H1 (cell line): ENCODE measurements at regions not wholly inside any gene's neighbourhood (a gene's known extent, or its start where the extent isn't known, plus 50 kb on each side); places are given as distances from the start of the nearest gene placed in this dataset.

Source experiments
- CTCF ChIA-PET: fragments of 300-600 bp; sonication (Branson Sonifier 250); formaldehyde crosslinking; loops from one replicate; lab custom pipeline; 2021; ENCODE audit not compliant: partially characterized antibody; lab: Charles Lee
- POLR2A ChIA-PET: fragments of 300-600 bp; sonication (Branson Sonifier 250); formaldehyde crosslinking; loops from one replicate; lab custom pipeline; 2021; ENCODE audit warnings: inconsistent platforms; ENCODE audit not compliant: partially characterized antibody; lab: Charles Lee
- DNase-seq, 2 experiments: peaks; one replicate each; pipeline versions ENCODE4 v3.0.0 to v3.0.0-alpha.2; 2010 to 2022; ENCODE audit warnings: low spot score in 2 of 2, low read depth in 1 of 2, mixed read lengths in 1 of 2
- FAIRE-seq: peaks from 2 replicates; lab custom pipeline; 2011; peaks lifted over from hg19 to GRCh38; lab: Jason Lieb, UNC
- H2AFZ ChIP-seq: 2 replicates; pipeline ENCODE4 v1.8.1; 2012; ENCODE audit warnings: low read length, inconsistent platforms
- H2AK5ac ChIP-seq: 2 replicates; pipeline ENCODE4 v1.6.1; 2013; ENCODE audit warnings: low read depth, low read length
- H2BK120ac ChIP-seq: replicated peaks from 2 replicates; pipeline ENCODE3; 2013; ENCODE audit warnings: low read depth, low read length, inconsistent platforms
- H2BK12ac ChIP-seq: 2 replicates; pipeline ENCODE4 v1.6.1; 2013; ENCODE audit warnings: low read depth, low read length
- H2BK15ac ChIP-seq: 2 replicates; pipeline ENCODE4 v1.6.1; 2013; ENCODE audit warnings: low read length
- H2BK20ac ChIP-seq: 2 replicates; pipeline ENCODE4 v1.6.1; 2013; ENCODE audit warnings: low read length
- H2BK5ac ChIP-seq: 2 replicates; pipeline ENCODE4 v1.6.1; 2013; ENCODE audit warnings: low read depth, low read length
- H3K14ac ChIP-seq: 2 replicates; pipeline ENCODE4 v1.6.1; 2013; ENCODE audit warnings: inconsistent platforms; ENCODE audit not compliant: insufficient read length
- H3K18ac ChIP-seq: 2 replicates; pipeline ENCODE4 v1.6.1; 2013; ENCODE audit warnings: low read length; ENCODE audit errors: extremely low read depth
- H3K23ac ChIP-seq: 2 replicates; pipeline ENCODE4 v1.6.1; 2013; ENCODE audit warnings: inconsistent platforms; ENCODE audit not compliant: insufficient read length
- H3K23me2 ChIP-seq: 2 replicates; pipeline ENCODE4 v1.6.1; 2013; ENCODE audit warnings: low read depth, low read length
- H3K27ac ChIP-seq: 2 replicates; pipeline ENCODE4 v1.6.1; 2011; ENCODE audit warnings: low read depth, low read length, inconsistent platforms
- H3K27me3 ChIP-seq, 4 experiments: replicated peaks in 1 of 4; 1 replicate in 1 of 4; 2 replicates in 3 of 4; pipeline versions ENCODE4 v1.6.1 to v1.8.1; 2011 to 2013; ENCODE audit warnings: low read length in 3 of 4, mild to moderate bottlenecking in 3 of 4, inconsistent platforms in 2 of 4, mixed read lengths in 2 of 4, moderate library complexity in 1 of 4; ENCODE audit not compliant: control insufficient read depth in 3 of 4, insufficient read depth in 3 of 4; ENCODE audit errors: extremely low read depth in 1 of 4
- H3K36me3 ChIP-seq, 4 experiments: 2 replicates each; pipeline versions ENCODE4 v1.6.1 to v1.8.1; 2011 to 2013; ENCODE audit warnings: mild to moderate bottlenecking in 4 of 4, low read length in 3 of 4, moderate library complexity in 2 of 4, control low read depth in 1 of 4, inconsistent platforms in 1 of 4; ENCODE audit not compliant: insufficient read depth in 4 of 4, control insufficient read depth in 2 of 4
- H3K4ac ChIP-seq: replicated peaks from 2 replicates; pipeline ENCODE3; 2013; ENCODE audit warnings: low read length, low read depth, mixed read lengths, inconsistent platforms; ENCODE audit not compliant: insufficient read length
- H3K4me1 ChIP-seq, 4 experiments: replicated peaks in 1 of 4; 1 replicate in 1 of 4; 2 replicates in 3 of 4; pipeline versions ENCODE4 v1.6.1 to v1.8.1; 2011 to 2013; ENCODE audit warnings: low read length in 3 of 4, inconsistent platforms in 2 of 4, mixed read lengths in 1 of 4; ENCODE audit not compliant: insufficient read depth in 4 of 4, control insufficient read depth in 3 of 4
- H3K4me2 ChIP-seq, 2 experiments: 2 replicates each; pipeline versions ENCODE4 v1.6.1 to v1.8.1; 2011 to 2013; ENCODE audit warnings: low read depth in 2 of 2, low read length in 2 of 2, control low read depth in 1 of 2, inconsistent platforms in 1 of 2, mild to moderate bottlenecking in 1 of 2; ENCODE audit not compliant: insufficient read depth in 1 of 2
- H3K4me3 ChIP-seq, 4 experiments: fragments of 200-600, 300-600 bp in 1 of 4; sonication (generic), shearing (Covaris generic), sonication (Bioruptor Twin) in 1 of 4; 2 replicates each; pipeline versions ENCODE4 v1.5.1 to v1.8.1; 2011 to 2016; ENCODE audit warnings: low read length in 4 of 4, low read depth in 3 of 4, control low read depth in 2 of 4, inconsistent platforms in 2 of 4, mild to moderate bottlenecking in 2 of 4, mixed read lengths in 1 of 4, moderate library complexity in 1 of 4; ENCODE audit not compliant: insufficient read depth in 2 of 4; ENCODE audit errors: extremely low read depth in 1 of 4
- H3K56ac ChIP-seq: replicated peaks from 2 replicates; pipeline ENCODE3; 2013; ENCODE audit warnings: low read depth, mild to moderate bottlenecking, mixed read lengths, low read length, inconsistent platforms; ENCODE audit not compliant: insufficient read length
- H3K79me1 ChIP-seq: 2 replicates; pipeline ENCODE4 v1.6.1; 2013; ENCODE audit warnings: low read depth, low read length, control low read depth
- H3K79me2 ChIP-seq, 2 experiments: 2 replicates each; pipeline versions ENCODE4 v1.6.1 to v1.8.1; 2012 to 2013; ENCODE audit warnings: low read length in 2 of 2, mild to moderate bottlenecking in 2 of 2, inconsistent platforms in 1 of 2; ENCODE audit not compliant: insufficient read depth in 2 of 2, control insufficient read depth in 1 of 2
- H3K9ac ChIP-seq, 4 experiments: replicated peaks in 1 of 4; 1 replicate in 1 of 4; 2 replicates in 3 of 4; pipeline versions ENCODE4 v1.6.1 to v1.8.1; 2011 to 2013; ENCODE audit warnings: low read depth in 3 of 4, low read length in 3 of 4, control low read depth in 2 of 4, mild to moderate bottlenecking in 2 of 4, moderate library complexity in 2 of 4, inconsistent platforms in 1 of 4; ENCODE audit errors: extremely low read depth in 1 of 4
- H3K9me3 ChIP-seq, 2 experiments: 2 replicates each; pipeline versions ENCODE4 v1.6.1 to v1.8.1; 2012 to 2013; ENCODE audit warnings: mild to moderate bottlenecking in 2 of 2, moderate library complexity in 2 of 2, control low read depth in 1 of 2, inconsistent platforms in 1 of 2, low read depth in 1 of 2, low read length in 1 of 2, mixed read lengths in 1 of 2; ENCODE audit not compliant: insufficient read depth in 2 of 2
- H4K20me1 ChIP-seq, 2 experiments: replicated peaks in 1 of 2; 2 replicates each; pipeline versions ENCODE3 to v1.8.1; 2011 to 2013; ENCODE audit warnings: inconsistent platforms in 2 of 2, low read length in 2 of 2, mild to moderate bottlenecking in 1 of 2; ENCODE audit not compliant: insufficient read depth in 2 of 2, control insufficient read depth in 1 of 2
- H4K5ac ChIP-seq: 2 replicates; pipeline ENCODE4 v1.6.1; 2013; ENCODE audit warnings: low read length, low read depth, mixed read lengths, inconsistent platforms; ENCODE audit not compliant: insufficient read length
- H4K8ac ChIP-seq: 2 replicates; pipeline ENCODE4 v1.8.0; 2013; ENCODE audit warnings: mild to moderate bottlenecking, moderate library complexity, low read length, inconsistent platforms; ENCODE audit not compliant: insufficient read depth; ENCODE audit errors: extremely low read depth
- H4K91ac ChIP-seq: replicated peaks from 2 replicates; pipeline ENCODE3; 2013; ENCODE audit warnings: low read length, mixed read lengths, inconsistent platforms; ENCODE audit not compliant: insufficient read length
- CEBPB ChIP-seq: IDR thresholded peaks from 2 replicates; pipeline ENCODE4 v1.6.1; 2012; ENCODE audit warnings: low read depth, low read length
- CHD2 ChIP-seq: IDR thresholded peaks from 2 replicates; pipeline ENCODE4 v1.6.1; 2012; ENCODE audit warnings: low read length, improper control_type of control experiment
- FOSL1 ChIP-seq: IDR thresholded peaks from 2 replicates; pipeline ENCODE4 v1.6.1; 2011; ENCODE audit warnings: mild to moderate bottlenecking, low read depth, low read length, moderate library complexity; ENCODE audit not compliant: insufficient read depth
- HDAC6 ChIP-seq: IDR thresholded peaks from one replicate; pipeline ENCODE4 v1.7.1; 2012; ENCODE audit warnings: low read depth, mild to moderate bottlenecking, inconsistent platforms, low read length, moderate library complexity
- KDM5A ChIP-seq: fragments of 200-600 bp; IDR thresholded peaks from 2 replicates; pipeline ENCODE4 v1.7.1; 2012; ENCODE audit warnings: mild to moderate bottlenecking, low read length, inconsistent platforms, mixed read lengths
- RNF2 ChIP-seq: fragments of 200-900, 300-1000 bp; sonication (generic); IDR thresholded peaks from 2 replicates; pipeline ENCODE4 v1.7.1; 2016; ENCODE audit warnings: borderline replicate concordance, low read depth, mild to moderate bottlenecking, antibody characterized with exemption, low read length; ENCODE audit not compliant: poor library complexity, severe bottlenecking; ENCODE audit errors: missing control alignments
- SP1 ChIP-seq: IDR thresholded peaks from 2 replicates; pipeline ENCODE4 v1.6.1; 2011; ENCODE audit warnings: low read depth, low read length

DNA sequence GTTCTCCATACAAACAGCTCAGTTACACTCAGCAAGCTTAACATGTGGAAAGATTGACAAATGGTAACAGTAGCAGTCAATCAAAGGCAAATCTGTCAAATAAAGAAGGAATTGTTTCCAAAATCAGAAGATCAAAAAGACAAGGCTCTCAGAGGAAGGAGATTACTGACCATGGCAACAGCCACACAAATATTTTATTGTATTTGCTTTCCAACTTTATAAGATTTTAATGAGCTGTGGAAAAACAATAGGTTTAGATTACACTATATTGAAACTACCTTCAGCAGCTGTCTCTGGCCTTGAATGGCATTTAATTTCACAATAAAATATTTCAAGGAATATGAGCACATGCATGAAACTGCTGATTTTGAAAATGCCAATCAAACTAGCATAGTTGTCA is 1143.9 kb upstream of the GJE1 start:
- H3K27ac ChIP-seq: no peak overlapping the region
- H3K4me1 ChIP-seq: no peaks in the 10 kb centered on the region
- CTCF ChIA-PET: no interaction called here
- H2AK5ac ChIP-seq: no peak overlapping the region
- no peak overlapping the region for H3K14ac ChIP-seq
- no peak overlapping the region for H4K5ac ChIP-seq
- no peak overlapping the region for H2AFZ ChIP-seq
- no peak for FAIRE-seq
- no peaks in the 10 kb centered on the region for H3K79me1 ChIP-seq
- no peaks in the 10 kb centered on the region for H3K27me3 ChIP-seq
- H3K4me3 ChIP-seq: no peak overlapping the region
- no peak for TF ChIP-seq SP1
- TF ChIP-seq CEBPB: no peak
- no peak for TF ChIP-seq HDAC6
- TF ChIP-seq KDM5A: no peak
- TF ChIP-seq RNF2: no peak
- no peak for TF ChIP-seq FOSL1
- no peak for TF ChIP-seq CHD2
- H2BK20ac ChIP-seq: no peak overlapping the region
- no peak overlapping the region for H3K9ac ChIP-seq
- POLR2A ChIA-PET: no interaction called here
- H4K20me1 ChIP-seq: no peaks in the 10 kb centered on the region
- DNase-seq: no peak
- no peaks in the 10 kb centered on the region for H3K23me2 ChIP-seq
- H4K91ac ChIP-seq: no peak overlapping the region
- H3K36me3 ChIP-seq: no peaks in the 10 kb centered on the region
- H3K18ac ChIP-seq: no peak overlapping the region
- no peaks in the 10 kb centered on the region; a peak in 1 of 4 replicates for H3K9me3 ChIP-seq
- no peak overlapping the region for H3K4me2 ChIP-seq
- H2BK5ac ChIP-seq: no peak overlapping the region
- H3K56ac ChIP-seq: no peak overlapping the region
- no peak overlapping the region for H2BK15ac ChIP-seq
- no peak overlapping the region for H3K23ac ChIP-seq
- H2BK12ac ChIP-seq: no peak overlapping the region
- H4K8ac ChIP-seq: no peak overlapping the region
- no peaks in the 10 kb centered on the region for H3K79me2 ChIP-seq
- no peak overlapping the region for H3K4ac ChIP-seq
- no peak overlapping the region for H2BK120ac ChIP-seq
